OCI-LY1 (cell line): ENCODE measurements at regions not wholly inside any gene's neighbourhood (a gene's known extent, or its start where the extent isn't known, plus 50 kb on each side); places are given as distances from the start of the nearest gene placed in this dataset.

Experiments used
- EZH2 ChIP-seq: fragments of 200-600 bp; sonication (generic), shearing (Covaris generic); IDR thresholded peaks from 2 replicates; pipeline ENCODE4 v1.8.0; 2017; ENCODE audit warnings: borderline replicate concordance, mixed run types, mild to moderate bottlenecking, antibody characterized with exemption, low read length, moderate library complexity, mixed read lengths
- TF ChIP-seq, protein P1 (sequence below): fragments of 200-600 bp; sonication (generic), shearing (Covaris generic); IDR thresholded peaks from 2 replicates; pipeline ENCODE4 v1.5.1; 2017; ENCODE audit warnings: mild to moderate bottlenecking, antibody characterized with exemption, low read length, moderate library complexity, mixed read lengths

- TF ChIP-seq, protein P1, sequence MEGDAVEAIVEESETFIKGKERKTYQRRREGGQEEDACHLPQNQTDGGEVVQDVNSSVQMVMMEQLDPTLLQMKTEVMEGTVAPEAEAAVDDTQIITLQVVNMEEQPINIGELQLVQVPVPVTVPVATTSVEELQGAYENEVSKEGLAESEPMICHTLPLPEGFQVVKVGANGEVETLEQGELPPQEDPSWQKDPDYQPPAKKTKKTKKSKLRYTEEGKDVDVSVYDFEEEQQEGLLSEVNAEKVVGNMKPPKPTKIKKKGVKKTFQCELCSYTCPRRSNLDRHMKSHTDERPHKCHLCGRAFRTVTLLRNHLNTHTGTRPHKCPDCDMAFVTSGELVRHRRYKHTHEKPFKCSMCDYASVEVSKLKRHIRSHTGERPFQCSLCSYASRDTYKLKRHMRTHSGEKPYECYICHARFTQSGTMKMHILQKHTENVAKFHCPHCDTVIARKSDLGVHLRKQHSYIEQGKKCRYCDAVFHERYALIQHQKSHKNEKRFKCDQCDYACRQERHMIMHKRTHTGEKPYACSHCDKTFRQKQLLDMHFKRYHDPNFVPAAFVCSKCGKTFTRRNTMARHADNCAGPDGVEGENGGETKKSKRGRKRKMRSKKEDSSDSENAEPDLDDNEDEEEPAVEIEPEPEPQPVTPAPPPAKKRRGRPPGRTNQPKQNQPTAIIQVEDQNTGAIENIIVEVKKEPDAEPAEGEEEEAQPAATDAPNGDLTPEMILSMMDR: no peak
- no peak for TF ChIP-seq EZH2
These were observed 390.4 kb downstream of the TSN start for GRCh38 chr2:122145856-122146255.
